C4-2B (cell line): ENCODE measurements at regions not wholly inside any gene's neighbourhood (a gene's known extent, or its start where the extent isn't known, plus 50 kb on each side); places are given as distances from the start of the nearest gene placed in this dataset.

ENCODE experiments used
- ZFX ChIP-seq: fragments of 450-650 bp; IDR thresholded peaks from 2 replicates; pipeline ENCODE4 v1.6.1; 2017
- TF ChIP-seq, protein P1 (sequence below): fragments of 450-650 bp; conservative IDR thresholded peaks from 2 replicates; pipeline ENCODE4 v1.5.1; 2017; ENCODE audit warnings: mild to moderate bottlenecking

DNA sequence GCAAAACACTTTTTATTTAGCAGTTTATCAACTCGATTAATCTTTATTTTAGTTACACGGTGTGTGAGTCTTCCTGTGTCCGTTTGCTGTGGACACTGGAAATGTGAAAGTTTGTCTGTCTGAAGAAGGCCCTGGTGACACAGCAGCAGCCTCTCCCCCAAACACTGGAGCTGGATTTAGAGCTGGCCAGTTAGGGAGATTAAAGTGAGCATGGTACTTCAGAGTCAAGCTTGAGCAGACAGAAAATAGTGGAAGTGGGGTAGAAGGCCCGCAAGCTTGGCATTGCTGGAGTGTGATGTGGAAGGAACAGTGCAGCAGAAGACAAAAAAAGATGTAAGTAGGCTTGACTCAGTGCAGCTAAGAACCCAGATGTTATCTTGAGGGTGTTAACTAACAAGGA, 85.9 kb downstream of the POM121L12 start:
- TF ChIP-seq, protein P1, sequence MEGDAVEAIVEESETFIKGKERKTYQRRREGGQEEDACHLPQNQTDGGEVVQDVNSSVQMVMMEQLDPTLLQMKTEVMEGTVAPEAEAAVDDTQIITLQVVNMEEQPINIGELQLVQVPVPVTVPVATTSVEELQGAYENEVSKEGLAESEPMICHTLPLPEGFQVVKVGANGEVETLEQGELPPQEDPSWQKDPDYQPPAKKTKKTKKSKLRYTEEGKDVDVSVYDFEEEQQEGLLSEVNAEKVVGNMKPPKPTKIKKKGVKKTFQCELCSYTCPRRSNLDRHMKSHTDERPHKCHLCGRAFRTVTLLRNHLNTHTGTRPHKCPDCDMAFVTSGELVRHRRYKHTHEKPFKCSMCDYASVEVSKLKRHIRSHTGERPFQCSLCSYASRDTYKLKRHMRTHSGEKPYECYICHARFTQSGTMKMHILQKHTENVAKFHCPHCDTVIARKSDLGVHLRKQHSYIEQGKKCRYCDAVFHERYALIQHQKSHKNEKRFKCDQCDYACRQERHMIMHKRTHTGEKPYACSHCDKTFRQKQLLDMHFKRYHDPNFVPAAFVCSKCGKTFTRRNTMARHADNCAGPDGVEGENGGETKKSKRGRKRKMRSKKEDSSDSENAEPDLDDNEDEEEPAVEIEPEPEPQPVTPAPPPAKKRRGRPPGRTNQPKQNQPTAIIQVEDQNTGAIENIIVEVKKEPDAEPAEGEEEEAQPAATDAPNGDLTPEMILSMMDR = no peak
- no peak for TF ChIP-seq ZFX
